T-cell (primary cell): ENCODE measurements at regions not wholly inside any gene's neighbourhood (a gene's known extent, or its start where the extent isn't known, plus 50 kb on each side); places are given as distances from the start of the nearest gene placed in this dataset.

Source experiments
- ATAC-seq, 4 experiments: fragments of 200-7000 bp in 3 of 4; fragments of 150-1000 bp in 1 of 4; cut with Tn5 transposase; replicated peaks in 1 of 4; 1 replicate in 3 of 4; 2 replicates in 1 of 4; pipeline ENCODE4 v1.10.0; 2021; ENCODE audit warnings: moderate library complexity in 3 of 4, mild to moderate bottlenecking in 2 of 4, moderate number of reproducible peaks in 1 of 4
- CTCF ChIA-PET, 2 donors: fragments of 300-600 bp; sonication (Branson Sonifier 250); formaldehyde crosslinking; loops; one replicate each; lab custom pipeline; 2022; ENCODE audit warnings: antibody characterized with exemption in 2 of 2; lab: Charles Lee
- POLR2A ChIA-PET, 2 donors: fragments of 300-600 bp; sonication (Branson Sonifier 250); formaldehyde crosslinking; loops; one replicate each; lab custom pipeline; 2022; ENCODE audit warnings: antibody characterized with exemption in 2 of 2; lab: Charles Lee
- DNase-seq, 35 experiments: peaks; one replicate each; pipeline versions ENCODE4 v3.0.0 to v3.0.0-alpha.2; 2013 to 2023
- H3K27ac ChIP-seq: one replicate; pipeline ENCODE4 v1.5.1; 2013; ENCODE audit warnings: low read length
- H3K27me3 ChIP-seq, 2 experiments: replicated peaks in 1 of 2; 1 replicate in 1 of 2; 2 replicates in 1 of 2; pipeline versions ENCODE4 v1.6.1 to v1.7.0; 2013; ENCODE audit warnings: low read length in 1 of 2, mixed read lengths in 1 of 2; ENCODE audit not compliant: control insufficient read depth in 2 of 2, insufficient read depth in 2 of 2; ENCODE audit errors: extremely low read depth in 1 of 2
- H3K36me3 ChIP-seq, 2 donors: 1 replicate in 1 of 2; 2 replicates in 1 of 2; pipeline versions ENCODE4 v1.6.1 to v1.7.0; 2013; ENCODE audit warnings: low read length in 1 of 2; ENCODE audit not compliant: control insufficient read depth in 2 of 2, insufficient read depth in 1 of 2; ENCODE audit errors: extremely low read depth in 1 of 2
- H3K4me1 ChIP-seq, 2 experiments: 1 replicate in 1 of 2; 2 replicates in 1 of 2; pipeline versions ENCODE4 v1.6.1 to v1.7.0; 2013; ENCODE audit warnings: low read length in 2 of 2, mixed read lengths in 1 of 2; ENCODE audit not compliant: insufficient read depth in 2 of 2, control insufficient read depth in 1 of 2; ENCODE audit errors: extremely low read depth in 1 of 2
- H3K4me3 ChIP-seq, 2 donors: 1 replicate in 1 of 2; 2 replicates in 1 of 2; pipeline versions ENCODE4 v1.5.1 to v1.7.0; 2013; ENCODE audit warnings: mild to moderate bottlenecking in 2 of 2, low read length in 1 of 2, moderate library complexity in 1 of 2; ENCODE audit not compliant: control insufficient read depth in 1 of 2; ENCODE audit errors: extremely low read depth in 1 of 2
- H3K9me3 ChIP-seq: 2 replicates; pipeline ENCODE4 v1.7.0; 2013
- H3K27ac Mint-ChIP-seq, 2 donors: one replicate each; pipeline ENCODE4 v1.8.0; 2020 to 2021; ENCODE audit warnings: mild to moderate bottlenecking in 2 of 2, mixed read lengths in 2 of 2
- H3K27me3 Mint-ChIP-seq, 2 donors: one replicate each; pipeline ENCODE4 v1.8.0; 2021 to 2022; ENCODE audit warnings: mixed read lengths in 2 of 2
- H3K36me3 Mint-ChIP-seq: one replicate; pipeline ENCODE4 v1.8.0; 2021; ENCODE audit warnings: mixed read lengths
- H3K4me1 Mint-ChIP-seq, 3 donors: one replicate each; pipeline ENCODE4 v1.8.0; 2020 to 2022; ENCODE audit warnings: mixed read lengths in 3 of 3, mild to moderate bottlenecking in 1 of 3
- H3K4me3 Mint-ChIP-seq, 3 donors: one replicate each; pipeline ENCODE4 v1.8.0; 2020 to 2022; ENCODE audit warnings: mild to moderate bottlenecking in 3 of 3, mixed read lengths in 3 of 3, moderate library complexity in 3 of 3
- H3K9me3 Mint-ChIP-seq, 3 donors: one replicate each; pipeline ENCODE4 v1.8.0; 2020 to 2022; ENCODE audit warnings: mixed read lengths in 3 of 3
- WGBS: methylation state at CpG from one replicate; pipeline ENCODE4 v1.1.5; 2013; ENCODE audit warnings: missing lambda C conversion rate; ENCODE audit not compliant: insufficient coverage; 5-methylcytosine and 5-hydroxymethylcytosine counted together

DNA sequence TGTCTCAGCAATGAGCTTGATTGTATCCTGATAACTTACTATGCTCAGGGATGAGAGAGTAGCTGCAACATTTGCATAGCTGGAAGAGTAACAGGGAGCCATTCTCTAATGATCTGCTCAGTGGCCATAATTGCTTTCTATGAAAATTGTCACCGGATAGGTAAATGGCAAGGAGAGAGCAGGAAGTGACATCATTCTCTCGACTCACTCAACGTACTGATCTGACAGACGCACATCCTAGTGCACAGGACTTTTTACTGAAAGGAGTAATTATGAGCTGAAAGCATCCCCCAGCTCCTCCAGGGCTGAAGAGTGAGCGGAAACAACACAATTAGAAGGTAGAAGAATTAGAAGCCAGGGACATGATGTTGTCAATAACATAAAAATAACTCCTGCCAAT lies 71.8 kb downstream of the IRX5 start:
- no peaks in the 10 kb centered on the region for H3K4me1 ChIP-seq
- no peak overlapping the region for H3K4me3 ChIP-seq
- no peaks in the 10 kb centered on the region for H3K9me3 ChIP-seq
- Mint-ChIP-seq H3K9me3 (no peaks in the 10 kb centered on the region), H3K36me3 (no peaks in the 10 kb centered on the region), H3K4me3 (no peak overlapping the region), H3K4me1 (no peaks in the 10 kb centered on the region), H3K27me3 (peaks cover 11 to 24% of the 10 kb centered on the region in 2 donors), H3K27ac (no peak overlapping the region)
- ATAC-seq, result no peak
- peaks cover 0 to 12% of the 10 kb centered on the region in 2 experiments for H3K27me3 ChIP-seq
- no peak overlapping the region for H3K27ac ChIP-seq
- CTCF ChIA-PET, result no interaction called here
- WGBS, result no CpG with 5 or more reads among the region's 5 CpGs
- no peak for DNase-seq
- POLR2A ChIA-PET, result no interaction called here
- no peaks in the 10 kb centered on the region for H3K36me3 ChIP-seq

- H3K4me1 ChIP-seq, result no peaks in the 10 kb centered on the region
- ATAC-seq (no peak), DNase-seq (no peak)
- ChIA-PET CTCF (no interaction called here), POLR2A (no interaction called here)
- Mint-ChIP-seq H3K36me3 (no peaks in the 10 kb centered on the region), H3K27ac (no peak overlapping the region), H3K4me1 (no peaks in the 10 kb centered on the region), H3K4me3 (no peak overlapping the region), H3K9me3 (no peaks in the 10 kb centered on the region), H3K27me3 (peaks cover 8 to 24% of the 10 kb centered on the region in 2 donors)
- peaks cover 0 to 12% of the 10 kb centered on the region in 2 experiments for H3K27me3 ChIP-seq
- H3K27ac ChIP-seq, result no peak overlapping the region
- no CpG with 5 or more reads among the region's 2 CpGs for WGBS
- H3K4me3 ChIP-seq, result no peak overlapping the region
- no peaks in the 10 kb centered on the region for H3K9me3 ChIP-seq
- no peaks in the 10 kb centered on the region for H3K36me3 ChIP-seq
These were observed 72.6 kb downstream of the IRX5 start for GRCh38 chr16:55003306-55003705.

- DNase-seq (no peak), ATAC-seq (no peak)
- ChIA-PET POLR2A (no interaction called here), CTCF (no interaction called here)
- H3K9me3 ChIP-seq, result no peaks in the 10 kb centered on the region
- 82% methylated on average over 9 of the region's 12 CpGs for WGBS
- Mint-ChIP-seq H3K27ac (no peak overlapping the region), H3K4me1 (no peaks in the 10 kb centered on the region), H3K27me3 (peaks cover 5 to 24% of the 10 kb centered on the region in 2 donors), H3K4me3 (no peak overlapping the region), H3K9me3 (no peaks in the 10 kb centered on the region), H3K36me3 (no peaks in the 10 kb centered on the region)
- H3K27ac ChIP-seq, result no peak overlapping the region
- no peaks in the 10 kb centered on the region for H3K36me3 ChIP-seq
- H3K4me1 ChIP-seq, result no peaks in the 10 kb centered on the region
- H3K4me3 ChIP-seq, result no peak overlapping the region
- peaks cover 0 to 12% of the 10 kb centered on the region in 2 experiments for H3K27me3 ChIP-seq
These were observed 73.3 kb downstream of the IRX5 start for GRCh38 chr16:55003916-55004315.

GRCh38 chr16:55007504-55007903 lies 76.8 kb downstream of the IRX5 start:
- CTCF ChIA-PET, result no interaction called here
- H3K9me3 ChIP-seq, result no peaks in the 10 kb centered on the region
- Mint-ChIP-seq H3K4me3 (no peak overlapping the region), H3K27ac (no peak overlapping the region), H3K9me3 (no peaks in the 10 kb centered on the region), H3K27me3 (peaks cover 3 to 9% of the 10 kb centered on the region in 2 donors), H3K4me1 (no peaks in the 10 kb centered on the region), H3K36me3 (no peaks in the 10 kb centered on the region)
- DNase-seq (no peak), ATAC-seq (no peak)
- H3K4me1 ChIP-seq, result no peaks in the 10 kb centered on the region
- 85% methylated on average over 6 of the region's 8 CpGs for WGBS
- no peaks in the 10 kb centered on the region for H3K36me3 ChIP-seq
- POLR2A ChIA-PET, result no interaction called here
- H3K4me3 ChIP-seq, result no peak overlapping the region
- no peak overlapping the region for H3K27ac ChIP-seq
- peaks cover 0 to 4% of the 10 kb centered on the region in 2 experiments for H3K27me3 ChIP-seq

DNA sequence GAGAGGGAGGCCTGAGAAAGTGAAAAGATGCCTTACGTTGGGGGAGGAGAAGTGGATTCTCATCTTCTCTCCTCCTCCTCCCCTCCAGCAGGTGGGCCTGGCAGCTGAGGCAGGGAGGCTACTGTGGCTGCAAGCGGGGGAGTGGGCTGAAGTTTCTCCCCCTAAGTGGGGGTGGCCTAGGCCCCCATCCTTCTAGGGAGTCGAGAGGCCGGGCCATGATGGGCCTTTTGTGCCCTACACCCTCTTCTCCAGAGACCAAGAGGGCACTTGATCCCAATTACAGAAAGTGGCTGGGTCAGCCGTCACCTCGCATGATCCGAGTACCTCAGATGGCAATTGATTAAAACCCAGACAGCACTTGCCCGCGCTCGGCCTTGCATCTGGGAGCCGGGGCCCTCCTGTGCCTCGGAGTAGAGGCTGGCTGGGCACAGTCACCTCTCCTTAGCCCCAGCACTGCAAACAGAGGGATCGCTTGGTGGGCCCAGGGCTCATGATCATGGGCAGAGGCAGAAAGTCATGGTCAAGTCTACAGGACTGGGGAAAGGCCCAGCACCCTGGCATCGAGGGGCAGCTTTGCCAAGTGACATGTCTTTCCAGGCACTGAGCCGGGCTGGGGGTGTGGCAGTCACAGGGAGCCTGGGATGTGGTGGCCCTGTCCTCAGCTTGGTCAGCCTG lies 78.3 kb downstream of the IRX5 start:
- no peaks in the 10 kb centered on the region for H3K4me1 ChIP-seq
- no peaks in the 10 kb centered on the region for H3K4me1 Mint-ChIP-seq
- no peak for DNase-seq
- ChIA-PET POLR2A (no interaction called here), CTCF (no interaction called here)
- peaks cover 4 to 8% of the 10 kb centered on the region in 2 donors for H3K27me3 Mint-ChIP-seq
- no peak overlapping the region for H3K4me3 Mint-ChIP-seq
- no peaks in the 10 kb centered on the region for H3K36me3 ChIP-seq
- no peak overlapping the region for H3K27ac Mint-ChIP-seq
- H3K9me3 Mint-ChIP-seq, result no peaks in the 10 kb centered on the region
- no peaks in the 10 kb centered on the region for H3K27me3 ChIP-seq
- no peaks in the 10 kb centered on the region for H3K36me3 Mint-ChIP-seq
- no peak overlapping the region for H3K27ac ChIP-seq
- no peak for ATAC-seq
- 78% methylated on average over 13 of the region's 15 CpGs for WGBS
- no peaks in the 10 kb centered on the region for H3K9me3 ChIP-seq
- no peak overlapping the region for H3K4me3 ChIP-seq

- ChIA-PET CTCF (no interaction called here), POLR2A (no interaction called here)
- DNase-seq (no peak), ATAC-seq (no peak)
- Mint-ChIP-seq H3K4me1 (no peaks in the 10 kb centered on the region), H3K27me3 (peaks cover 5 to 8% of the 10 kb centered on the region in 2 donors), H3K27ac (no peak overlapping the region), H3K36me3 (no peaks in the 10 kb centered on the region), H3K9me3 (no peaks in the 10 kb centered on the region), H3K4me3 (no peak overlapping the region)
- H3K9me3 ChIP-seq, result no peaks in the 10 kb centered on the region
- H3K36me3 ChIP-seq, result no peaks in the 10 kb centered on the region
- no peak overlapping the region for H3K4me3 ChIP-seq
- no peaks in the 10 kb centered on the region for H3K4me1 ChIP-seq
- H3K27me3 ChIP-seq, result no peaks in the 10 kb centered on the region
- 84% methylated on average over 10 of the region's 10 CpGs for WGBS
- no peak overlapping the region for H3K27ac ChIP-seq
These were observed 78.9 kb downstream of the IRX5 start for GRCh38 chr16:55009581-55009980.
